Activated T-helper 1 cell treated with anti-CD3 and anti-CD28 coated beads, Interleukin-12 subunit alpha, Interleukin-12 subunit beta, Interleukin-2, Interleukin-4 antibody, amounts not matched to agents 30 ng/mL and 10 ng/mL and 1 ng/mL, durations not matched to agents 14 hours and 24 hours and 36 hours (primary cell): ENCODE measurements at regions not wholly inside any gene's neighbourhood (a gene's known extent, or its start where the extent isn't known, plus 50 kb on each side); places are given as distances from the start of the nearest gene placed in this dataset.

Experiments
- DNase-seq: peaks from one replicate; pipeline ENCODE4 v3.0.0; 2021; ENCODE audit warnings: low spot score
- H3K27ac Mint-ChIP-seq: one replicate; pipeline ENCODE4 v1.8.0; 2021; ENCODE audit warnings: mild to moderate bottlenecking, mixed read lengths
- H3K27me3 Mint-ChIP-seq: one replicate; pipeline ENCODE4 v1.8.0; 2022; ENCODE audit warnings: mild to moderate bottlenecking, moderate library complexity, mixed read lengths; ENCODE audit not compliant: insufficient read depth
- H3K36me3 Mint-ChIP-seq: one replicate; pipeline ENCODE4 v1.8.0; 2021; ENCODE audit warnings: low read depth, mixed read lengths
- H3K4me1 Mint-ChIP-seq: one replicate; pipeline ENCODE4 v1.8.0; 2021; ENCODE audit warnings: low read depth, mixed read lengths
- H3K4me3 Mint-ChIP-seq: one replicate; pipeline ENCODE4 v1.8.0; 2021; ENCODE audit warnings: mild to moderate bottlenecking, moderate library complexity, mixed read lengths
- H3K9me3 Mint-ChIP-seq: one replicate; pipeline ENCODE4 v1.8.0; 2021; ENCODE audit warnings: mixed read lengths
- intact Hi-C: fragments of 100-400 bp; cut with micrococcal nuclease; formaldehyde crosslinking; loops from one replicate; pipeline ENCODE4 v1.15.1; 2024

DNA sequence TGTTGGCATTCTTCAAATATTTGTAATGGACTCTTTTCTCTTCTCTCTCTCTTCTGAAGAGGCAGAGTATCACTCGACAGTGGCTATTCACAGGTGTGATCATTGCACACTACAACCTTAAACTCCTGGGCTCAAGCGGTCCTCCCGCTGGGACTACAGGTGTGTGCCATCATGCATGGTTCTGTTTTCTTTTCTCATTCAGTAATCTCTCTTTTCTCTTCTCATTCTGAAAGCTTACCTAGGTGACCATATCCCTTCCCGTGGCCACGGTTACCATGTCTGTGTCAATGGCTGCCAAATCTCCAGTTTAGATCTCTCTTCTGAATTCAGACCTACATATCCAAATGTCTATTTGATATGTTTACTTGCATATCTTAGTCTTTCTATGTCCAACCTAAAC, 96.3 kb downstream of the SOX2 start:
- Mint-ChIP-seq H3K9me3 (no peaks in the 10 kb centered on the region), H3K36me3 (no peaks in the 10 kb centered on the region), H3K27ac (no peak overlapping the region), H3K4me3 (no peak overlapping the region), H3K4me1 (no peaks in the 10 kb centered on the region), H3K27me3 (no peaks in the 10 kb centered on the region)
- intact Hi-C loops: no loop called here
- no peak for DNase-seq

GRCh38 chr3:181823716-181824115, 112.0 kb downstream of the SOX2 start:
- intact Hi-C loops: no loop called here
- Mint-ChIP-seq H3K27me3 (peaks cover 2% of the 10 kb centered on the region), H3K9me3 (no peaks in the 10 kb centered on the region), H3K27ac (no peak overlapping the region), H3K36me3 (no peaks in the 10 kb centered on the region), H3K4me3 (no peak overlapping the region), H3K4me1 (no peaks in the 10 kb centered on the region)
- no peak for DNase-seq

GRCh38 chr3:181824961-181825360, 113.2 kb downstream of the SOX2 start:
- Mint-ChIP-seq H3K27ac (no peak overlapping the region), H3K4me3 (no peak overlapping the region), H3K9me3 (no peaks in the 10 kb centered on the region), H3K36me3 (no peaks in the 10 kb centered on the region), H3K4me1 (no peaks in the 10 kb centered on the region), H3K27me3 (peaks cover 2% of the 10 kb centered on the region)
- DNase-seq: no peak
- intact Hi-C loops: no loop called here

GRCh38 chr3:181839039-181839915, 127.6 kb downstream of the SOX2 start:
- intact Hi-C loops: no loop called here
- Mint-ChIP-seq H3K27ac (no peak overlapping the region), H3K4me3 (no peak overlapping the region)

DNA sequence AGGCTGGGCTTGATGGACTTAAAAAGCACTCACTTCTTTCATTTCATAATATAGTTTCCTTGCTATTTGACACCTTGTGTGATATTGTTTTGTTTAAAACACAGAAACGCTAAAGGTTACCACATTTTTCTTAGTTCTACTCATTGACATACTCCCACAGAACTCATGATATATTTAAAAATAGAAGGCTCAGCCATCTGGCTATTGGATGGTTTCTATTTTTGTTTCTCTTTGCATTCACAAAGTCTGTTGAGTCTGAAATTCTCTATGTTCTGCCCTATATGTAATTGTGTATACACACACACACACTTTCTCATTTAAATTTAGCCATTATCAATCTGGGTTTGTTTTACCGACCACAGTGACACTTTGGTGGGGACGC, 128.2 kb downstream of the SOX2 start:
- Mint-ChIP-seq H3K27ac (no peak overlapping the region), H3K9me3 (no peaks in the 10 kb centered on the region), H3K36me3 (no peaks in the 10 kb centered on the region), H3K4me1 (no peaks in the 10 kb centered on the region), H3K4me3 (no peak overlapping the region), H3K27me3 (peaks cover 1% of the 10 kb centered on the region)
- intact Hi-C loops: no loop called here
- DNase-seq: no peak

More at GRCh38 chr3:181839039-181839915, 127.6 kb downstream of the SOX2 start:
- DNase-seq: no peak
- Mint-ChIP-seq H3K36me3 (no peaks in the 10 kb centered on the region), H3K27me3 (peaks cover 1% of the 10 kb centered on the region), H3K4me1 (no peaks in the 10 kb centered on the region), H3K9me3 (no peaks in the 10 kb centered on the region)

DNA sequence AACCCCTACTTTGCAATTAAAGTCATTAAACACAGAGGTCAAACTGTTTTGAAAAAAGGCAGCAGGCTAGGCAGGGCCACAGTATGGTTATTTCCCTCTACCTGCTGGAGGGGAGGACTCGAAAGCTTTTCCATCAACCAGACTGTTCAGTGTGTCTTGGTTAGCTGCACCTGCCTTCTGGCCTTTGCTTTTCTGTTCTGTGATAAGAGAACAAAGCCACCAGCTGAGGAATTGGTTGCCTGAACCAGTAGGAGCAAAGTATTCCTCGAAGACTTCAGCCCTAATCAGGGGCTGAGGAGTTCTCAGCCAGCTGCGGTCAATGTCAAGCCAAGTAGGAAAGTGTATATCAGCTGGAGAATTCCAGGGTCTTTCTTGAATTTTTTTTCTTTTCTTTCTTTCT, 132.5 kb downstream of the SOX2 start:
- H3K36me3 Mint-ChIP-seq: no peaks in the 10 kb centered on the region
- H3K9me3 Mint-ChIP-seq: no peaks in the 10 kb centered on the region
- no peak overlapping the region for H3K27ac Mint-ChIP-seq
- DNase-seq: no peak
- H3K4me3 Mint-ChIP-seq: no peak overlapping the region
- intact Hi-C loops: no loop called here
- no peaks in the 10 kb centered on the region for H3K4me1 Mint-ChIP-seq
- no peaks in the 10 kb centered on the region for H3K27me3 Mint-ChIP-seq

DNA sequence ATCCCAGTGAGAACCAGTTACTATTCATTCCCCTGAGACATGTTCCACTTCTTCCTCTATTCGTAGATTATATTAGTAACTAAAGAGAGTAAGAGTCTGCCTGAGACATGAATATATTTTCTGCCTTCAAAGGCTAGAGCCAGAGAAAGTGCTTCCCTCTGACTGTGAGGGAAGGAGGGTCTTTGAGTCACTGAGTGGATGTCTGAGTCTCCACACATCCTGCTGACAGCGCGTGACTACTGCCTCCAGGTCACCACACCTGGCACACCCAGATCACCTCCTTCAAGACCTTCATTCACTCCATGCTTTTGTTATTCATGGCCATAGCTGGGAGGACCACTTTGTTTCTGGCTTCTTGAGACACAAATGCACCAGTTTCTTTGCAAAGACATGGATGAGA, 135.6 kb downstream of the SOX2 start:
- H3K36me3 Mint-ChIP-seq: no peaks in the 10 kb centered on the region
- H3K9me3 Mint-ChIP-seq: no peaks in the 10 kb centered on the region

GRCh38 chr3:181851063-181851462, 139.3 kb downstream of the SOX2 start:
- intact Hi-C loops: no loop called here
- no peak for DNase-seq
- no peaks in the 10 kb centered on the region for H3K9me3 Mint-ChIP-seq
- H3K27me3 Mint-ChIP-seq: no peaks in the 10 kb centered on the region
- H3K4me1 Mint-ChIP-seq: no peaks in the 10 kb centered on the region
- no peak overlapping the region for H3K27ac Mint-ChIP-seq
- H3K4me3 Mint-ChIP-seq: no peak overlapping the region
- H3K36me3 Mint-ChIP-seq: no peaks in the 10 kb centered on the region

More for the DNA sequence above, 135.6 kb downstream of the SOX2 start:
- no peak for DNase-seq
- no peak overlapping the region for H3K27ac Mint-ChIP-seq
- H3K27me3 Mint-ChIP-seq: no peaks in the 10 kb centered on the region
- H3K4me1 Mint-ChIP-seq: no peaks in the 10 kb centered on the region
- H3K4me3 Mint-ChIP-seq: no peak overlapping the region
- intact Hi-C loops: no loop called here

- H3K9me3 Mint-ChIP-seq: no peaks in the 10 kb centered on the region
- no peaks in the 10 kb centered on the region for H3K36me3 Mint-ChIP-seq
- no peaks in the 10 kb centered on the region for H3K27me3 Mint-ChIP-seq
- H3K4me1 Mint-ChIP-seq: no peaks in the 10 kb centered on the region
- intact Hi-C loops: no loop called here
- H3K4me3 Mint-ChIP-seq: no peak overlapping the region
- no peak for DNase-seq
- H3K27ac Mint-ChIP-seq: no peak overlapping the region
Measured at GRCh38 chr3:181855825-181856224, 144.1 kb downstream of the SOX2 start.

DNA sequence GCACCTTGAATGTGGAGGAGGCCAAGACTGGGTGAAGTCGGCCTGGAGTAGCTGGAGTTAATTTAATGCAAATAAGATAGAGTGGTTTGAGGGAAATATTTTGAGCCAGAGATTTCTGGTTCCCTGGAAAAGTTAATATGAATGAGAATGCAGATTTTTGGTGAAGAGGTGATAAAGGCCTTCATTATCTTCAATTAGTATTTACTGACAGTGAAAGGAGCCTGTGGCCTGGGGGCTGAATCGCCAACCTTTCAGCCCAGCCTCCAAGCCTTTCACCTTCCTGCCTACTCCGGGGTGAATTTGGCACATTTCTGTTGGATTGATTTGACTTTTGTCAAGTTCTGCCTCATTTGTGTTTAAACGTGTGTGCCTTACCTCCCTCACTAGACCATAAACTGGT, 147.8 kb downstream of the SOX2 start:
- Mint-ChIP-seq H3K4me1 (no peaks in the 10 kb centered on the region), H3K27ac (no peak overlapping the region), H3K36me3 (no peaks in the 10 kb centered on the region), H3K9me3 (no peaks in the 10 kb centered on the region), H3K4me3 (no peak overlapping the region), H3K27me3 (no peaks in the 10 kb centered on the region)
- intact Hi-C loops: no loop called here
- DNase-seq: no peak

DNA sequence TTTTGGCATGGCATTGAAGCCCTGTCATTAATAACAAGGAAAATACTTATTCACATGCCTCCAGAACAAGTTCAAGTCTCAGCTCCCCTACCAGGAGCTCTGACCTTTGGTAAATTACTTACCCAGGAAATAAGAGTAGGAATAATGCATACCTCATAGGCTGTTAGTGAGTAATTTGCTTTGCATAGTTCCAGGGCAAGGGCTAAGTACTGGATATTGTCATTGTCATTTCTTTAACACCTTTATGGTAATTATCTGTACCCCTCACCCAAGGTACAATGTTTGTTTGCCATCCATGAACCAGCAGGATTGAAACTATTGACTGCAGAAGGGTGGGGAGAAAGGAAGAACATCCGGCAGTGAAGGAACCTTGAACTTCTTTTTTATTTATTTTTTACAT, 148.5 kb downstream of the SOX2 start:
- Mint-ChIP-seq H3K9me3 (no peaks in the 10 kb centered on the region), H3K4me1 (no peaks in the 10 kb centered on the region), H3K27me3 (no peaks in the 10 kb centered on the region), H3K4me3 (no peak overlapping the region), H3K36me3 (no peaks in the 10 kb centered on the region), H3K27ac (no peak overlapping the region)
- intact Hi-C loops: no loop called here
- DNase-seq: no peak

DNA sequence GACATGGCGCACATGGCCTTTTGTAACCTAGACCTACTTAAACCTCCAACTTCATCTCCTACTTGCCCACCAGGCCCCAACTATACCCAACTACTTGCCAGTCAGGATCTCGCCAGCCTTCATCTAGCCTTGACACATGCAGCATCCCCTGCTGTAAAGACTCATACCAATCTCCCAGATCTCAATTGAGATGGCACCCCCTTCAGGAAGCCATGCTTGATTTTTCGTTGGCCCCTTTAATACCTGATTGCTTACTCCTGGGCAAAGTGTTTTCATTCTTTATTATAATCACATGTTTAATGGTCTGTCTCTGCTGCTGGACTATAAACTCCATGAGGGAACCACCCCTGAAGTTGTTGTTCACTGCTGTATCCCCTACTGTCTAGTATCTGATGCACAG, 150.8 kb downstream of the SOX2 start:
- intact Hi-C loops: no loop called here
- H3K27ac Mint-ChIP-seq: no peak overlapping the region
- H3K9me3 Mint-ChIP-seq: no peaks in the 10 kb centered on the region
- H3K4me1 Mint-ChIP-seq: no peaks in the 10 kb centered on the region
- no peak overlapping the region for H3K4me3 Mint-ChIP-seq
- H3K27me3 Mint-ChIP-seq: no peaks in the 10 kb centered on the region
- H3K36me3 Mint-ChIP-seq: no peaks in the 10 kb centered on the region
- no peak for DNase-seq

GRCh38 chr3:181868576-181869082, 156.9 kb downstream of the SOX2 start:
- no peaks in the 10 kb centered on the region for H3K36me3 Mint-ChIP-seq
- H3K4me1 Mint-ChIP-seq: no peaks in the 10 kb centered on the region
- intact Hi-C loops: no loop called here
- H3K27ac Mint-ChIP-seq: no peak overlapping the region
- no peaks in the 10 kb centered on the region for H3K27me3 Mint-ChIP-seq
- no peaks in the 10 kb centered on the region for H3K9me3 Mint-ChIP-seq
- no peak overlapping the region for H3K4me3 Mint-ChIP-seq
- no peak for DNase-seq

GRCh38 chr3:181872887-181873286, 161.2 kb downstream of the SOX2 start:
- Mint-ChIP-seq H3K4me3 (no peak overlapping the region), H3K27me3 (no peaks in the 10 kb centered on the region), H3K9me3 (no peaks in the 10 kb centered on the region), H3K4me1 (no peaks in the 10 kb centered on the region), H3K36me3 (no peaks in the 10 kb centered on the region), H3K27ac (no peak overlapping the region)
- intact Hi-C loops: no loop called here
- DNase-seq: no peak
